ENCODE measurements at regions not wholly inside any gene's neighbourhood (a gene's known extent, or its start where the extent isn't known, plus 50 kb on each side); places are given as distances from the start of the nearest gene placed in this dataset.
A peak's percentile ranks its signal among the peaks of the same experiment; 100 is the strongest.

GRCh38 chr4:35325908-35326453 is 918.3 kb downstream of the ARAP2 start:
- Histone ChIP-seq H3K27me3 (ENCODE audit: insufficient read depth, insufficient read length) (no peaks in the 10 kb centered on the region), H3K4me1 (ENCODE audit: insufficient read depth, insufficient read length) (no peaks in the 10 kb centered on the region), H3K9me3 (ENCODE audit: insufficient read depth, low read length) (no peaks in the 10 kb centered on the region), H3K36me3 (ENCODE audit: insufficient read depth, insufficient read length, low read length) (no peaks in the 10 kb centered on the region), H3K4me3 (ENCODE audit: insufficient read length, low read depth) (no peak overlapping the region), H3K9ac (ENCODE audit: insufficient read length, low read depth) (no peak overlapping the region)
- no peak for DNase-seq (ENCODE audit: low read depth, low spot score)
- TF ChIP-seq YY1 (IDR thresholded peaks at IDR 0.05; ENCODE audit: insufficient read depth, insufficient read length) (no peak), SUZ12 (IDR thresholded peaks at IDR 0.05; ENCODE audit: extremely low read depth, insufficient read depth, insufficient read length) (no peak), ZNF274 (IDR thresholded peaks at IDR 0.05; ENCODE audit: low read depth, low read length) (no peak)

GRCh38 chr4:35342833-35343232 is 901.5 kb downstream of the ARAP2 start:
- no peaks in the 10 kb centered on the region for H3K27me3 ChIP-seq (ENCODE audit: insufficient read depth, insufficient read length)
- TF ChIP-seq YY1 (IDR thresholded peaks at IDR 0.05; ENCODE audit: insufficient read depth, insufficient read length) = no peak
- no peak for TF ChIP-seq SUZ12 (IDR thresholded peaks at IDR 0.05; ENCODE audit: extremely low read depth, insufficient read depth, insufficient read length)
- TF ChIP-seq ZNF274 (IDR thresholded peaks at IDR 0.05; ENCODE audit: low read depth, low read length) = no peak
- H3K9me3 ChIP-seq (ENCODE audit: insufficient read depth, low read length) = no peaks in the 10 kb centered on the region
- no peak overlapping the region for H3K9ac ChIP-seq (ENCODE audit: insufficient read length, low read depth)
- no peaks in the 10 kb centered on the region for H3K36me3 ChIP-seq (ENCODE audit: insufficient read depth, insufficient read length, low read length)
- no peak overlapping the region for H3K4me3 ChIP-seq (ENCODE audit: insufficient read length, low read depth)
- DNase-seq (ENCODE audit: low read depth, low spot score) = no peak
- no peaks in the 10 kb centered on the region for H3K4me1 ChIP-seq (ENCODE audit: insufficient read depth, insufficient read length)

DNA sequence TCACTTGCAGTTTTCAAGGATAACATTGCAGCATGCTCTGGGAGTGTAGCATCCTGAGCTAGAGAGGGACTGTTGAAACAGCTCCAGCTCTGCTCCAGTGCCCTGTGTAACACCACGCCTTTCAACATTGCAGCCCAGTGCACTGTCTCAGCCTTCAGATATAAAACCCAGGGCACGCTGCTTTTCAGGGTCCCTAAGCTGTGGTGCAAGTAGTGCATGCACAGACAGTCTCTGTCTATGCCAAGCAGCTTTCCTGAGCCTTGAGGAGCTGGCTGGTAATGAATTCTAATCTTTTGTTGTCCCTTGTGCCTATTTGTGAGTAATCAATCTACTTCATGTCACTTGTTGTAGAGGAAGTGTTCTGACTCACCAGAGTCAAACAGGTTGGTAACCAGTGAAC is 897.0 kb downstream of the ARAP2 start:
- H3K9ac ChIP-seq (ENCODE audit: insufficient read length, low read depth) = no peak overlapping the region
- peaks cover 22% of the 10 kb centered on the region for H3K9me3 ChIP-seq (ENCODE audit: insufficient read depth, low read length)

GRCh38 chr4:35358001-35358584 is 886.2 kb downstream of the ARAP2 start:
- Histone ChIP-seq H3K4me1 (ENCODE audit: insufficient read depth, insufficient read length) (no peaks in the 10 kb centered on the region), H3K9me3 (ENCODE audit: insufficient read depth, low read length) (peaks cover 3% of the 10 kb centered on the region; the same call in 1 of the 2 replicates), H3K9ac (ENCODE audit: insufficient read length, low read depth) (no peak overlapping the region), H3K4me3 (ENCODE audit: insufficient read length, low read depth) (no peak overlapping the region), H3K36me3 (ENCODE audit: insufficient read depth, insufficient read length, low read length) (no peaks in the 10 kb centered on the region), H3K27me3 (ENCODE audit: insufficient read depth, insufficient read length) (no peaks in the 10 kb centered on the region)
- no peak for TF ChIP-seq ZNF274 (IDR thresholded peaks at IDR 0.05; ENCODE audit: low read depth, low read length)
- no peak for TF ChIP-seq YY1 (IDR thresholded peaks at IDR 0.05; ENCODE audit: insufficient read depth, insufficient read length)
- no peak for TF ChIP-seq SUZ12 (IDR thresholded peaks at IDR 0.05; ENCODE audit: extremely low read depth, insufficient read depth, insufficient read length)
- DNase-seq (ENCODE audit: low read depth, low spot score) = no peak

More for the DNA sequence above, 897.0 kb downstream of the ARAP2 start:
- H3K4me1 ChIP-seq (ENCODE audit: insufficient read depth, insufficient read length) = no peaks in the 10 kb centered on the region
- no peak overlapping the region for H3K4me3 ChIP-seq (ENCODE audit: insufficient read length, low read depth)
- DNase-seq (ENCODE audit: low read depth, low spot score) = no peak
- no peaks in the 10 kb centered on the region for H3K27me3 ChIP-seq (ENCODE audit: insufficient read depth, insufficient read length)
- TF ChIP-seq SUZ12 (IDR thresholded peaks at IDR 0.05; ENCODE audit: extremely low read depth, insufficient read depth, insufficient read length) = no peak
- TF ChIP-seq ZNF274 (IDR thresholded peaks at IDR 0.05; ENCODE audit: low read depth, low read length) = no peak
- TF ChIP-seq YY1 (IDR thresholded peaks at IDR 0.05; ENCODE audit: insufficient read depth, insufficient read length) = no peak
- H3K36me3 ChIP-seq (ENCODE audit: insufficient read depth, insufficient read length, low read length) = no peaks in the 10 kb centered on the region

DNA sequence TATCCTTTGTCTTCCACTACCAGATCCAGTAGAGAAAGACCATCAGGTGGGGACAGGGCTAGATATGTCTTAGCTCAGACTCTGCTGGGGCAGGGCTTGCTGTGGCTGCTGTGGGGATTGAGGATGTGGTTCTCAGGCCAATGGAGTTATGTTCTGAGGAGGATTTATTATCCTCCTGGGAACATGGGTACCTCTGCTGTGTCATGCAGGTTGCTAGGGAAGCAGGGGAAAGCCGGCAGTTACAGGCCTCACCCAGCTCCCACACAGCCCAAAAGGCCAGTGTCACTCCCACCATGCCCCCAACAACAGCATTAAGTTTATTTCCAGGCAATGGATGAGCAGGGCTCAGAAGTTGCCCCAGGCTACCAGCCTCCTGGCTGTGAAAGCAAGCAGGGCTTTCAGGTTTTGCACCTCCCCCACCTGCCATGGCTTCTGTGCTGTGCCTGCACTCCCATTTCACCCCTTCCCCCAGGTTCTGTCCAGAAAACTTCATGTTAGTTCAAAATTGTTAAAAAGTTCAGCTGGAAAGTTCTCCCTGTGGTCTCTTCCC is 879.9 kb downstream of the ARAP2 start:
- no peaks in the 10 kb centered on the region for H3K36me3 ChIP-seq (ENCODE audit: insufficient read depth, insufficient read length, low read length)
- DNase-seq (ENCODE audit: low read depth, low spot score) = no peak
- no peaks in the 10 kb centered on the region for H3K9me3 ChIP-seq (ENCODE audit: insufficient read depth, low read length)
- no peaks in the 10 kb centered on the region for H3K27me3 ChIP-seq (ENCODE audit: insufficient read depth, insufficient read length)
- no peak overlapping the region for H3K9ac ChIP-seq (ENCODE audit: insufficient read length, low read depth)
- H3K4me3 ChIP-seq (ENCODE audit: insufficient read length, low read depth) = no peak overlapping the region
- no peak for TF ChIP-seq YY1 (IDR thresholded peaks at IDR 0.05; ENCODE audit: insufficient read depth, insufficient read length)
- TF ChIP-seq ZNF274 (IDR thresholded peaks at IDR 0.05; ENCODE audit: low read depth, low read length) = no peak
- TF ChIP-seq SUZ12 (IDR thresholded peaks at IDR 0.05; ENCODE audit: extremely low read depth, insufficient read depth, insufficient read length) = no peak
- no peaks in the 10 kb centered on the region for H3K4me1 ChIP-seq (ENCODE audit: insufficient read depth, insufficient read length)

DNA sequence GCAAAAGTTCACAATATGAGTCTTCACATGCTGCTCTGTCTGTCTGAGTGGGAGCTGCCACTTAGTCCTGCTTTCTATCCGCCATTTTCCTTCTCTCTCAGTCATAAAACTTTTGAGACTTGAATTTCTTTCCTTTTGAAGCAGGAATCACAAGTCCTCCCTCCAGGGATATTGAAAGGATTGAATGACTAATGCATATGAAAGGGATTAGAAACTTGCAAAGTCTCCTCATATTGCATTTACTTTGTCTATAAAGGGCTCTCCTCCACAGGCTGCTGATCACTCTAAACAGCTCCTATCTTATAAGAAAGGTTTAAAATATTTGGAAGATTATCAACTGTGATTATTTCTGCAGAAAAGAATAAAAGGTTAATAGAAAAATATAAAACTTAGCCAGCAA is 879.1 kb downstream of the ARAP2 start:
- no peaks in the 10 kb centered on the region for H3K4me1 ChIP-seq (ENCODE audit: insufficient read depth, insufficient read length)
- no peaks in the 10 kb centered on the region for H3K27me3 ChIP-seq (ENCODE audit: insufficient read depth, insufficient read length)
- no peaks in the 10 kb centered on the region for H3K9me3 ChIP-seq (ENCODE audit: insufficient read depth, low read length)
- H3K36me3 ChIP-seq (ENCODE audit: insufficient read depth, insufficient read length, low read length) = no peaks in the 10 kb centered on the region
- no peak overlapping the region for H3K4me3 ChIP-seq (ENCODE audit: insufficient read length, low read depth)
- H3K9ac ChIP-seq (ENCODE audit: insufficient read length, low read depth) = no peak overlapping the region
- DNase-seq (ENCODE audit: low read depth, low spot score) = no peak
- TF ChIP-seq SUZ12 (IDR thresholded peaks at IDR 0.05; ENCODE audit: extremely low read depth, insufficient read depth, insufficient read length) (no peak), ZNF274 (IDR thresholded peaks at IDR 0.05; ENCODE audit: low read depth, low read length) (no peak), YY1 (IDR thresholded peaks at IDR 0.05; ENCODE audit: insufficient read depth, insufficient read length) (no peak)

DNA sequence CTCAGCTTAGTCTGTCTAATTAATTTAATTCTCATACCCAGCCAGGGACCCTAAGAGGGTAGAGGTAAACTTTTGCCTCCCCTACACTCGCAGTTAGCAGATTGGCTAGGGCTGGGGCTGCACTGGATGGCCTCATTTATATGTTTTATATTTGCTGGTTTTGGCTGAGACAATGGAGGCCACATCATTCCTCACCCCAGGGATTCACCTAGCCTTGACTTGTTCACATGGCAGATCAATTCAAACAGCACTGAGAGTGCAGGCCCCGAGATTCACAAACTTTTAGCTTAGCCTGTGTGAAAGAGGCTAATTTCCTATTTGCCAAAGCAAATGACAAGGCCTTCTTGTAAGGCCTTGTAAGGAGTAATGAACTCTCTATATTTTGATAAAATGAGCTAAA is 844.4 kb downstream of the ARAP2 start:
- TF ChIP-seq ZNF274 (IDR thresholded peaks at IDR 0.05; ENCODE audit: low read depth, low read length) (no peak), SUZ12 (IDR thresholded peaks at IDR 0.05; ENCODE audit: extremely low read depth, insufficient read depth, insufficient read length) (no peak), YY1 (IDR thresholded peaks at IDR 0.05; ENCODE audit: insufficient read depth, insufficient read length) (no peak)
- no peak overlapping the region for H3K4me3 ChIP-seq (ENCODE audit: insufficient read length, low read depth)
- H3K9ac ChIP-seq (ENCODE audit: insufficient read length, low read depth) = no peak overlapping the region
- no peaks in the 10 kb centered on the region for H3K9me3 ChIP-seq (ENCODE audit: insufficient read depth, low read length)
- H3K4me1 ChIP-seq (ENCODE audit: insufficient read depth, insufficient read length) = no peaks in the 10 kb centered on the region
- H3K36me3 ChIP-seq (ENCODE audit: insufficient read depth, insufficient read length, low read length) = no peaks in the 10 kb centered on the region
- peak; percentile 1 for DNase-seq (ENCODE audit: low read depth, low spot score)
- H3K27me3 ChIP-seq (ENCODE audit: insufficient read depth, insufficient read length) = no peaks in the 10 kb centered on the region

Measured in NT2/D1 (cell line).